ENCODE measurements at regions not wholly inside any gene's neighbourhood (a gene's known extent, or its start where the extent isn't known, plus 50 kb on each side); places are given as distances from the start of the nearest gene placed in this dataset.

- WGBS, 2 donors (ENCODE audit: low coverage in 1 of 2): 71 to 100% methylated on average over 1 of the region's 1 CpG
- Histone ChIP-seq H3K36me3 (no peaks in the 10 kb centered on the region), H3K4me3 (no peak overlapping the region), H3K27ac (no peak overlapping the region), H3K4me1 (peaks cover 0 to under 1% (median 0%) of the 10 kb centered on the region in 3 donors), H3K27me3 (peaks cover 18% of the 10 kb centered on the region), H3K9me3 (peaks cover 0 to 4% (median 0%) of the 10 kb centered on the region in 3 donors)
- TF ChIP-seq POLR2A (IDR thresholded peaks at IDR 0.05) (no peak), CTCF (IDR thresholded peaks at IDR 0.05) (no peak), POLR2AphosphoS5 (IDR thresholded peaks at IDR 0.05) (no peak), EP300 (IDR thresholded peaks at IDR 0.05) (no peak)
- no peak for ATAC-seq
Measured at GRCh38 chr3:137100326-137100725, 142.5 kb downstream of the IL20RB start.

- Histone ChIP-seq H3K9me3 (peaks cover 0 to 4% (median 0%) of the 10 kb centered on the region in 3 donors), H3K36me3 (no peaks in the 10 kb centered on the region), H3K4me3 (no peak overlapping the region), H3K4me1 (peaks cover 0 to 11% (median 0%) of the 10 kb centered on the region in 3 donors), H3K27me3 (peaks cover 7% of the 10 kb centered on the region), H3K27ac (no peak overlapping the region)
- 65 to 70% methylated on average over 2 to 6 of the region's 7 CpGs for WGBS, 2 donors (ENCODE audit: low coverage in 1 of 2)
- TF ChIP-seq CTCF (IDR thresholded peaks at IDR 0.05) (no peak), EP300 (IDR thresholded peaks at IDR 0.05) (no peak), POLR2AphosphoS5 (IDR thresholded peaks at IDR 0.05) (no peak), POLR2A (IDR thresholded peaks at IDR 0.05) (no peak)
- no peak for ATAC-seq
Measured at GRCh38 chr3:137103739-137104138, 146.0 kb downstream of the IL20RB start.

- Histone ChIP-seq H3K4me3 (no peak overlapping the region), H3K27me3 (peaks cover 18% of the 10 kb centered on the region), H3K36me3 (no peaks in the 10 kb centered on the region), H3K9me3 (peaks cover 0 to 2% (median 0%) of the 10 kb centered on the region in 3 donors), H3K4me1 (peaks cover 0 to 11% (median 0%) of the 10 kb centered on the region in 3 donors), H3K27ac (peak overlapping the region in 1 of 4 donors; percentile 8)
- WGBS, 2 donors (ENCODE audit: low coverage in 1 of 2): 7 to 11% methylated on average over 10 of the region's 10 CpGs
- TF ChIP-seq CTCF (IDR thresholded peaks at IDR 0.05): peak; percentile 44 to 70 (median 63)
- no peak for TF ChIP-seq POLR2A (IDR thresholded peaks at IDR 0.05)
- ATAC-seq: peak; percentile 67
Measured at GRCh38 chr3:137105277-137105977, 147.6 kb downstream of the IL20RB start.

- TF ChIP-seq POLR2A (IDR thresholded peaks at IDR 0.05): no peak
- TF ChIP-seq CTCF (IDR thresholded peaks at IDR 0.05): no peak
- no peak for TF ChIP-seq POLR2AphosphoS5 (IDR thresholded peaks at IDR 0.05)
- TF ChIP-seq EP300 (IDR thresholded peaks at IDR 0.05): no peak
- Histone ChIP-seq H3K27ac (no peak overlapping the region), H3K36me3 (no peaks in the 10 kb centered on the region), H3K27me3 (peaks cover 14% of the 10 kb centered on the region), H3K4me3 (no peak overlapping the region), H3K9me3 (no peaks in the 10 kb centered on the region), H3K4me1 (peaks cover 0 to 11% (median 0%) of the 10 kb centered on the region in 3 donors)
- no peak for ATAC-seq
- WGBS, 2 donors (ENCODE audit: low coverage in 1 of 2): 26 to 38% methylated on average over 8 of the region's 8 CpGs
Measured at GRCh38 chr3:137106612-137107240, 148.9 kb downstream of the IL20RB start.

Measured in gastroesophageal sphincter (tissue), 4 donors.